BE2C (cell line): ENCODE measurements at regions not wholly inside any gene's neighbourhood (a gene's known extent, or its start where the extent isn't known, plus 50 kb on each side); places are given as distances from the start of the nearest gene placed in this dataset.

Source experiments
- DNase-seq: peaks from one replicate; pipeline ENCODE4 v3.0.0-alpha.2; 2020
- H3K27me3 ChIP-seq: fragments of 250-450 bp; sonication (Bioruptor Pico); 2 replicates; pipeline ENCODE4 v1.5.1; 2020; ENCODE audit warnings: mild to moderate bottlenecking
- H3K36me3 ChIP-seq: fragments of 250-450 bp; sonication (Bioruptor Pico); 2 replicates; pipeline ENCODE4 v1.5.1; 2020; ENCODE audit warnings: mild to moderate bottlenecking
- H3K4me1 ChIP-seq: fragments of 250-450 bp; sonication (Bioruptor Pico); 2 replicates; pipeline ENCODE4 v1.5.1; 2020
- H3K4me3 ChIP-seq: 2 replicates; pipeline ENCODE4 v1.5.1; 2011; ENCODE audit warnings: low read depth, low read length
- H3K9me3 ChIP-seq: fragments of 250-450 bp; sonication (Bioruptor Pico); 2 replicates; pipeline ENCODE4 v1.5.1; 2020
- CTCF ChIP-seq: IDR thresholded peaks from 2 replicates; pipeline ENCODE4 v1.5.1; 2012; ENCODE audit warnings: mild to moderate bottlenecking, low read depth, low read length

DNA sequence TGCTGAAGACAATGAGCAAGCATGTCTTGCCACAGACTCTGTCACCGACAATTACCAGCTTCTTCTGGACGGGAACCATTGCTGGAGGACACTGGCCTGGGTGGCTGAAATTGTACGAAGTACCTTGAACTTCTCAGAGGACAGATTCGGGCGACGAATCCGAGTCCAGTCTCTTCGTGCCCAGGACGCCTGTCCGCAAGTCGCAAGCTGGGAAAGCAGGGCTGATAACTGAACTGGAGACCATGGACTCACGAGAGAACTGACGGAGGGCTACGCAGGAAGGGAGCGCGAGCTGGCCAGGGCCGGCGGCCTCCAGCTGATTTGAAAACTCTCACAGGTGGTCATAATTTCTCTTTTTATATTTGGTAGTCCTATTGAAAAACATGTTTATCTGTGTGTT is 1229.5 kb upstream of the MAP3K7 start:
- H3K36me3 ChIP-seq: no peaks in the 10 kb centered on the region
- DNase-seq: no peak
- H3K9me3 ChIP-seq: no peaks in the 10 kb centered on the region
- H3K27me3 ChIP-seq: no peaks in the 10 kb centered on the region
- H3K4me3 ChIP-seq: no peak overlapping the region
- no peaks in the 10 kb centered on the region; the same call in 1 of the 2 replicates for H3K4me1 ChIP-seq
- no peak for TF ChIP-seq CTCF

- Histone ChIP-seq H3K36me3 (no peaks in the 10 kb centered on the region), H3K9me3 (no peaks in the 10 kb centered on the region), H3K4me1 (no peaks in the 10 kb centered on the region; the same call in 1 of the 2 replicates), H3K4me3 (no peak overlapping the region), H3K27me3 (no peaks in the 10 kb centered on the region)
- no peak for TF ChIP-seq CTCF
- DNase-seq: no peak
Measured at GRCh38 chr6:91813641-91814040, 1226.8 kb upstream of the MAP3K7 start.

DNA sequence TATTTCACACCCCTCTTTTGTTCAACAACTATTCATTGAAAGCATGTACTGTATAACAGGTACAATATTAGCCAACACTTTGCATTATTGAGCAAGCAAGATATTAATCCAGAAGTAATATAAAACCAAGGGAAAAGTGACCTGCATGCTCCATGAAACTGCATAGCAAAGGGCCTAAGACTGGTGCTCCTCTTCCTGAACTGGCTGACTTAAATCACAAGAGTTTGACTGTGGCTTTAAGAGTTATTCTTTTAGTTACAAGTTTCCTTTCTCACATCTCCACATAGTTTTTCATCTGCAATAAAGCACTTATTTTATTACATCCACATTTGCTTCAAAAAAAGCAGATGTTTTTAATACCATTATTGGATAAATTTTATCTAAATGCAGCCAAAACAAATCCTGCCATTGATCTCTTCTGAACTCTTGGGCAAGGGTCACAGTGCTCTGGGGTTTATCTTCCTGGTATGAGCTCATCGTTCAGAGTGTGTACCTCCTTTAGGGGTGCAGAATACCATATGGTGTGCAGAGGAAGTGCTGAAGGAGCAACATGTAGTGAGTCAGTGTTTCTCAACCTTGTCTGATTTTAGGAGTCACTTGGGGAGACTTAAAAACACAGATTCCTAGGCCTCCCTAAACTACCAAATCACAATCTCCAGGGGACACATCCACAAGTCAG is 1225.9 kb upstream of the MAP3K7 start:
- TF ChIP-seq CTCF: no peak
- Histone ChIP-seq H3K4me3 (no peak overlapping the region), H3K36me3 (no peaks in the 10 kb centered on the region), H3K4me1 (no peaks in the 10 kb centered on the region; the same call in 1 of the 2 replicates), H3K27me3 (no peaks in the 10 kb centered on the region), H3K9me3 (no peaks in the 10 kb centered on the region)
- DNase-seq: no peak

DNA sequence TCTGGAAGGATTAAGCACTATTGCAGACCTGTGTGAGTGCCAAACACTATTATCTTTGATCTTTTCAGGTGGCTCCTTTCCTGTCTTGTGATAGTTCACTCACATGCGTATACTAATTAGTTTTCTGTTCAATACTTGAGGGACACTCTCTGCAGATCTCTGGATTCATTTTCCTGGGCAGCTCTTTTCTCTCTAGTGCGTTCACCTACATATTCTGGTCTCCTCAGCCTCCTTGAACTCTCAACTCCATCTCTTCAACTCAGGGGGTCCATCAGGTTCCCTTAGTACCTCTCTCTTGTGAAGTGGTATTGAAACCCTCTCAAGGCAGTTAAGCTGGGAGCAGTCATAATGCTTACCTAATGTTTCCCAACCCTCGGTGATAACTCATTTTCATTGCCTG is 1218.1 kb upstream of the MAP3K7 start:
- H3K4me3 ChIP-seq: no peak overlapping the region
- DNase-seq: no peak
- no peak for TF ChIP-seq CTCF

DNA sequence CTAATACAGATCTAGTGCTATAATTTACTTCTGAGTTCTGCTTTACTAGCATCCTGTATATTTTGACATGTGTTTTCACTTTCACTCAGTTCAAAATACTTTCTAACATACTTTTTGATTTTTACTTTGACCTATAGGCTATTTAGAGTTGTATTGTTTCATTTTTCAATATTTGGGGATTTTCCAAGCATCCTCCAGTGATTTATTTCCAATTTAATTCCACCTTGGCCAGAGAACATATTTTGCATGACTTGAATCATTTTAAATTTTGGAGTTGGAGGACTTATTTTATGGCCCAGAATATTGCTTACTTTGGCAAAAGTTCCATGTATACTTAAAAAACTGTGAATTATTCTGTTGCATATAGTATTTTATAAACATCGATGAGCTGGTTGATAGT is 1215.6 kb upstream of the MAP3K7 start:
- no peaks in the 10 kb centered on the region for H3K36me3 ChIP-seq
- H3K9me3 ChIP-seq: no peaks in the 10 kb centered on the region
- 0 out of 2 replicates have a peak, but pooled peaks cover 6% of the 10 kb centered on the region for H3K4me1 ChIP-seq
- H3K4me3 ChIP-seq: no peak overlapping the region
- no peak for TF ChIP-seq CTCF
- no peak for DNase-seq
- H3K27me3 ChIP-seq: no peaks in the 10 kb centered on the region

More for the DNA sequence above, 1218.1 kb upstream of the MAP3K7 start:
- Histone ChIP-seq H3K9me3 (no peaks in the 10 kb centered on the region), H3K36me3 (no peaks in the 10 kb centered on the region), H3K27me3 (no peaks in the 10 kb centered on the region), H3K4me1 (0 out of 2 replicates have a peak, but pooled peaks cover 6% of the 10 kb centered on the region)

DNA sequence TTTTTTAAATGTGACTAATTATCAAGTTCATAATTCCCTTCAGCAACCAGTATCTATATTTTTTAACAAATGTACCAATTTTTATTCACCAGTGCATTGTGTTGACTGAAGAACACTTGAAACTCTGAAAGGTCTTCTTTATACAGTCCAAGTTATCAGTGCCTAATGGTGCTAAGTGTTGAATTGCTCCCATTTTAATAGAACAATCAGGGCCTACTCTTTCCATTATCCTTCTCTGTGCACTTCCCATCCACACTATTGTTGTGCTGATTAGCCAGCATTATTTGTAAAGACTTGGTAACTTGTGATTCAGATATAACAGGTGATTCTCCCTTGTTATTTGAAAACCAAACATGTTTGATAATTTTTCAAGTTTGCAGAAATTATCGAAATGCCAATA is 1209.7 kb upstream of the MAP3K7 start:
- no peak for DNase-seq
- Histone ChIP-seq H3K4me3 (no peak overlapping the region), H3K4me1 (no peaks in the 10 kb centered on the region; the same call in 1 of the 2 replicates), H3K27me3 (no peaks in the 10 kb centered on the region), H3K9me3 (no peaks in the 10 kb centered on the region), H3K36me3 (no peaks in the 10 kb centered on the region)
- TF ChIP-seq CTCF: no peak
